ENCODE measurements at regions not wholly inside any gene's neighbourhood (a gene's known extent, or its start where the extent isn't known, plus 50 kb on each side); places are given as distances from the start of the nearest gene placed in this dataset.

DNA sequence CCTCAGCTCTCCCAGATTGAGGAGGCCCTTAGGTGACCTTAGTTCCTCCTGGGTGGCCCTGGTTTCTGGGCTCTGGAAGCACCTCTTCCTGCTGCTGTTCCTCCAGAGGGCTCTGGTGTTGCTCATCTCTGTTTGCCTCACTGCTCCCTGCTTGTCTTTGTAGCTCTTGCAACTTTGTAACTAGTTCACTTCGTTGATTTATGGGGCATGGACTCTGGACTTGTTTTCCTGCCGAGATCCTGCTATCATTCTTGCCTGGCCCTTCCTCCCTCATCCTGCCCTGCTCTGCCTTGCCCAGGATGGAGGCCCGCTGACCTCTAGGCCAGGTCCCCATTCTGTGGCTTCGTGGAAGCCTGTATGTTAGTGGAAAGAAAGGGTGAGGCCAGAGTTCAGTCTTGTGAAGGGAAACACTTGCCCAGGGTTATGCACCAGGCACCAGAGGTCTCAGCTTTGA lies 169.3 kb downstream of the MACROH2A1 start:
- TF ChIP-seq CTCF (IDR thresholded peaks at IDR 0.05) (no peak), SMC3 (IDR thresholded peaks at IDR 0.05; ENCODE audit: low read depth, low read length) (no peak), YY1 (IDR thresholded peaks at IDR 0.05; ENCODE audit: low read depth) (no peak), TCF12 (IDR thresholded peaks at IDR 0.05) (no peak), RFX5 (IDR thresholded peaks at IDR 0.05; ENCODE audit: low read length) (no peak), RAD21 (IDR thresholded peaks at IDR 0.05; ENCODE audit: low read length) (no peak), GABPA (IDR thresholded peaks at IDR 0.05; ENCODE audit: low read depth) (no peak), EZH2phosphoT487 (IDR thresholded peaks at IDR 0.05; ENCODE audit: borderline replicate concordance, low read depth) (no peak), MXI1 (IDR thresholded peaks at IDR 0.05; ENCODE audit: low read depth, low read length) (no peak), FOSL2 (IDR thresholded peaks at IDR 0.05; ENCODE audit: borderline replicate concordance, low read depth) (no peak), RCOR1 (IDR thresholded peaks at IDR 0.05; ENCODE audit: low read length) (no peak)
- TF ChIP-seq, protein P1, sequence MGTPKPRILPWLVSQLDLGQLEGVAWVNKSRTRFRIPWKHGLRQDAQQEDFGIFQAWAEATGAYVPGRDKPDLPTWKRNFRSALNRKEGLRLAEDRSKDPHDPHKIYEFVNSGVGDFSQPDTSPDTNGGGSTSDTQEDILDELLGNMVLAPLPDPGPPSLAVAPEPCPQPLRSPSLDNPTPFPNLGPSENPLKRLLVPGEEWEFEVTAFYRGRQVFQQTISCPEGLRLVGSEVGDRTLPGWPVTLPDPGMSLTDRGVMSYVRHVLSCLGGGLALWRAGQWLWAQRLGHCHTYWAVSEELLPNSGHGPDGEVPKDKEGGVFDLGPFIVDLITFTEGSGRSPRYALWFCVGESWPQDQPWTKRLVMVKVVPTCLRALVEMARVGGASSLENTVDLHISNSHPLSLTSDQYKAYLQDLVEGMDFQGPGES (IDR thresholded peaks at IDR 0.05; ENCODE audit: low read depth, low read length): no peak
- TF ChIP-seq, protein P2, sequence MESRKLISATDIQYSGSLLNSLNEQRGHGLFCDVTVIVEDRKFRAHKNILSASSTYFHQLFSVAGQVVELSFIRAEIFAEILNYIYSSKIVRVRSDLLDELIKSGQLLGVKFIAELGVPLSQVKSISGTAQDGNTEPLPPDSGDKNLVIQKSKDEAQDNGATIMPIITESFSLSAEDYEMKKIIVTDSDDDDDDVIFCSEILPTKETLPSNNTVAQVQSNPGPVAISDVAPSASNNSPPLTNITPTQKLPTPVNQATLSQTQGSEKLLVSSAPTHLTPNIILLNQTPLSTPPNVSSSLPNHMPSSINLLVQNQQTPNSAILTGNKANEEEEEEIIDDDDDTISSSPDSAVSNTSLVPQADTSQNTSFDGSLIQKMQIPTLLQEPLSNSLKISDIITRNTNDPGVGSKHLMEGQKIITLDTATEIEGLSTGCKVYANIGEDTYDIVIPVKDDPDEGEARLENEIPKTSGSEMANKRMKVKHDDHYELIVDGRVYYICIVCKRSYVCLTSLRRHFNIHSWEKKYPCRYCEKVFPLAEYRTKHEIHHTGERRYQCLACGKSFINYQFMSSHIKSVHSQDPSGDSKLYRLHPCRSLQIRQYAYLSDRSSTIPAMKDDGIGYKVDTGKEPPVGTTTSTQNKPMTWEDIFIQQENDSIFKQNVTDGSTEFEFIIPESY (IDR thresholded peaks at IDR 0.05; ENCODE audit: borderline replicate concordance, low read depth): no peak
- TF ChIP-seq, protein P3, sequence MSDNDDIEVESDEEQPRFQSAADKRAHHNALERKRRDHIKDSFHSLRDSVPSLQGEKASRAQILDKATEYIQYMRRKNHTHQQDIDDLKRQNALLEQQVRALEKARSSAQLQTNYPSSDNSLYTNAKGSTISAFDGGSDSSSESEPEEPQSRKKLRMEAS (IDR thresholded peaks at IDR 0.05; ENCODE audit: low read depth): no peak
